Endothelial cell of umbilical vein (primary cell): ENCODE measurements at regions not wholly inside any gene's neighbourhood (a gene's known extent, or its start where the extent isn't known, plus 50 kb on each side); places are given as distances from the start of the nearest gene placed in this dataset.

Source experiments
- BruUV-seq: library from RNA; stranded (reverse); fragments of 400-500 nt; replicated peaks from 2 replicates; lab custom pipeline; 2021; lab: Mats Ljungman, UMichigan
- CTCF ChIA-PET: fragments of 300-600, 350-600 bp; sonication (Branson Sonifier 250); formaldehyde crosslinking; loops from one replicate; lab custom pipeline; 2021; ENCODE audit warnings: antibody characterized with exemption, inconsistent platforms; lab: Charles Lee
- POLR2A ChIA-PET: fragments of 300-600, 350-600 bp; sonication (Branson Sonifier 250); formaldehyde crosslinking; loops from one replicate; lab custom pipeline; 2021; ENCODE audit warnings: antibody characterized with exemption, inconsistent platforms; lab: Charles Lee
- DNase-seq: peaks from one replicate; pipeline ENCODE4 v3.0.0-alpha.2; 2011; ENCODE audit warnings: low read depth, low spot score
- FAIRE-seq: peaks from 2 replicates; lab custom pipeline; 2011; peaks lifted over from hg19 to GRCh38; lab: Jason Lieb, UNC
- H2AFZ ChIP-seq: 2 replicates; pipeline ENCODE4 v1.6.0; 2012; ENCODE audit warnings: low read depth, low read length, control low read depth, inconsistent platforms
- H3K27ac ChIP-seq: 2 replicates; pipeline ENCODE4 v1.5.1; 2011; ENCODE audit warnings: low read depth, mild to moderate bottlenecking, control low read depth, low read length, moderate library complexity; ENCODE audit not compliant: insufficient read depth
- H3K27me3 ChIP-seq, 2 experiments: 2 replicates each; pipeline versions ENCODE4 v1.6.0 to v1.6.1; 2011; ENCODE audit warnings: low read length in 2 of 2, mixed read lengths in 1 of 2; ENCODE audit not compliant: control insufficient read depth in 2 of 2, insufficient read depth in 2 of 2
- H3K36me3 ChIP-seq, 2 experiments: 2 replicates in 1 of 2; 3 replicates in 1 of 2; pipeline ENCODE4 v1.5.1; 2011; ENCODE audit warnings: low read length in 2 of 2, mild to moderate bottlenecking in 1 of 2, moderate library complexity in 1 of 2; ENCODE audit not compliant: control insufficient read depth in 2 of 2, insufficient read depth in 2 of 2; ENCODE audit errors: extremely low read depth in 1 of 2
- H3K4me1 ChIP-seq: 3 replicates; pipeline ENCODE4 v1.5.1; 2011; ENCODE audit warnings: mild to moderate bottlenecking, low read length; ENCODE audit not compliant: control insufficient read depth, insufficient read depth; ENCODE audit errors: extremely low read depth
- H3K4me2 ChIP-seq: 2 replicates; pipeline ENCODE4 v1.6.1; 2011; ENCODE audit warnings: low read length, control low read depth, mixed read lengths; ENCODE audit not compliant: insufficient read depth
- H3K4me3 ChIP-seq, 3 experiments: fragments of 200-600 bp in 1 of 3; sonication (generic), shearing (Covaris generic) in 1 of 3; replicated peaks in 1 of 3; 2 replicates each; pipeline ENCODE4 v1.5.1; 2011 to 2016; ENCODE audit warnings: control low read depth in 3 of 3, low read length in 3 of 3, mild to moderate bottlenecking in 2 of 3, inconsistent platforms in 1 of 3, low read depth in 1 of 3, moderate library complexity in 1 of 3; ENCODE audit not compliant: insufficient read depth in 1 of 3
- H3K79me2 ChIP-seq: 2 replicates; pipeline ENCODE4 v1.6.0; 2012; ENCODE audit warnings: low read length, inconsistent platforms; ENCODE audit not compliant: control insufficient read depth, insufficient read depth
- H3K9ac ChIP-seq: replicated peaks from 2 replicates; pipeline ENCODE3; 2011; ENCODE audit warnings: low read length, control low read depth; ENCODE audit not compliant: insufficient read depth; ENCODE audit errors: extremely low read depth
- H3K9me1 ChIP-seq: replicated peaks from 3 replicates; pipeline ENCODE4 v1.6.0; 2011; ENCODE audit warnings: mild to moderate bottlenecking, low read length; ENCODE audit not compliant: control insufficient read depth, insufficient read depth; ENCODE audit errors: extremely low read depth
- H3K9me3 ChIP-seq: replicated peaks from 2 replicates; pipeline ENCODE4 v1.5.1; 2012; ENCODE audit warnings: low read length, inconsistent platforms; ENCODE audit not compliant: control insufficient read depth, insufficient read depth
- H4K20me1 ChIP-seq: replicated peaks from 2 replicates; pipeline ENCODE3; 2011; ENCODE audit warnings: mild to moderate bottlenecking, low read length; ENCODE audit not compliant: control insufficient read depth, insufficient read depth; ENCODE audit errors: extremely low read depth
- EZH2 ChIP-seq: IDR thresholded peaks from 2 replicates; pipeline ENCODE4 v1.6.1; 2012; ENCODE audit warnings: borderline replicate concordance, low read depth, mild to moderate bottlenecking, moderate library complexity, low read length, inconsistent platforms; ENCODE audit not compliant: severe bottlenecking
- FOS ChIP-seq: IDR thresholded peaks from 2 replicates; pipeline ENCODE4 v1.6.1; 2011; ENCODE audit warnings: mild to moderate bottlenecking, low read length, moderate library complexity, borderline replicate concordance; ENCODE audit not compliant: insufficient read depth
- GATA2 ChIP-seq: IDR thresholded peaks from 2 replicates; pipeline ENCODE4 v1.7.0; 2011; ENCODE audit warnings: low read depth, mild to moderate bottlenecking, moderate library complexity, mixed read lengths, low read length; ENCODE audit not compliant: insufficient read length, insufficient read depth
- JUN ChIP-seq: IDR thresholded peaks from 2 replicates; pipeline ENCODE4 v1.6.1; 2011; ENCODE audit warnings: borderline replicate concordance, low read depth; ENCODE audit not compliant: insufficient read length, insufficient read depth
- MYC ChIP-seq: IDR thresholded peaks from one replicate; pipeline ENCODE4 v1.6.1; 2011; ENCODE audit warnings: mild to moderate bottlenecking, low read depth, low read length
- POLR2A ChIP-seq: IDR thresholded peaks from 2 replicates; pipeline ENCODE4 v1.6.1; 2012; ENCODE audit warnings: low read depth, mild to moderate bottlenecking, control low read depth, low read length
- POLR2AphosphoS5 ChIP-seq: IDR thresholded peaks from 2 replicates; pipeline ENCODE4 v1.6.1; 2012; ENCODE audit warnings: low read depth, mild to moderate bottlenecking, control low read depth, low read length, moderate library complexity; ENCODE audit not compliant: insufficient read depth
- dilution Hi-C: fragments of 300-500 bp; cut with MboI; formaldehyde crosslinking; loops from one replicate; pipeline ENCODE4 v1.15.0; 2019; ENCODE audit warnings: low sequenced_read_pairs; ENCODE audit not compliant: extremely low pct_ligation_motif_present
- intact Hi-C: fragments of 100-400 bp; cut with micrococcal nuclease; formaldehyde crosslinking; loops from one replicate; pipeline ENCODE4 v1.10.0; 2022
- TF ChIP-seq, protein P1 (sequence below): IDR thresholded peaks from 2 replicates; pipeline ENCODE4 v1.6.1; 2011; ENCODE audit not compliant: insufficient read depth, insufficient read length
- TF ChIP-seq, protein P2 (sequence below), 2 donors: IDR thresholded peaks; 1 replicate in 1 of 2; 2 replicates in 1 of 2; pipeline ENCODE4 v1.5.1; 2011; ENCODE audit warnings: low read length in 2 of 2, mild to moderate bottlenecking in 2 of 2, moderate library complexity in 2 of 2, control low read depth in 1 of 2, inconsistent platforms in 1 of 2, low read depth in 1 of 2; ENCODE audit not compliant: insufficient read depth in 1 of 2; ENCODE audit errors: extremely low read depth in 1 of 2

DNA sequence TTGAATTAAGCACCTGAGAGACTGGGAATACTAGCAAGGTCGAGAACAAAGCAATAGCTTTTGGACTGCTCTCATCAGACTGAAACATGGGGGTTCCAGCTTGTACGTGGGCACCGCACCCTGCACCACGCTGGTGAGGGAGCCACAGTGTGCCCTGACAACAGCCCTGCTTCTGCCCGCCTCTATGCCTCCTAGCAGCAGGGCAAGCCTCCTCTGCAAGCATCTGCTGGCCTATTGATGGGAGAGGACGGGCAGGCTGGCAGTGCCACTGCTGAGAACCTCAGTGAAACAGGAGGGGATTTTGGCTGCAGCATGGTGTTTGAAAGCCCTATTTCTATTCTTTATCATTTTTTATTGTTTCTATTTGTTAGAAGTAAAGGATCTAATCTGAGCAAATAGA, 146.1 kb upstream of the OTOS start:
- Histone ChIP-seq H3K36me3 (no peaks in the 10 kb centered on the region), H4K20me1 (no peaks in the 10 kb centered on the region), H2AFZ (no peak overlapping the region), H3K27me3 (no peaks in the 10 kb centered on the region), H3K79me2 (no peaks in the 10 kb centered on the region), H3K9ac (no peak overlapping the region), H3K9me3 (no peaks in the 10 kb centered on the region), H3K4me1 (no peaks in the 10 kb centered on the region), H3K4me3 (no peak overlapping the region), H3K27ac (no peak overlapping the region), H3K4me2 (no peak overlapping the region), H3K9me1 (no peaks in the 10 kb centered on the region)
- intact Hi-C loops (no loop called here), dilution Hi-C loops (no loop called here)
- ChIA-PET POLR2A (no interaction called here), CTCF (interaction anchor here (1.0 kb wide), 1 partner anchor 54 kb away, joined by 3 read pairs; no protein-coding TSS in a partner anchor)
- TF ChIP-seq POLR2A (no peak), EZH2 (no peak), MYC (no peak), FOS (no peak), POLR2AphosphoS5 (no peak), JUN (no peak), GATA2 (no peak)
- TF ChIP-seq, protein P1, sequence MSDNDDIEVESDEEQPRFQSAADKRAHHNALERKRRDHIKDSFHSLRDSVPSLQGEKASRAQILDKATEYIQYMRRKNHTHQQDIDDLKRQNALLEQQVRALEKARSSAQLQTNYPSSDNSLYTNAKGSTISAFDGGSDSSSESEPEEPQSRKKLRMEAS = no peak
- TF ChIP-seq, protein P2, sequence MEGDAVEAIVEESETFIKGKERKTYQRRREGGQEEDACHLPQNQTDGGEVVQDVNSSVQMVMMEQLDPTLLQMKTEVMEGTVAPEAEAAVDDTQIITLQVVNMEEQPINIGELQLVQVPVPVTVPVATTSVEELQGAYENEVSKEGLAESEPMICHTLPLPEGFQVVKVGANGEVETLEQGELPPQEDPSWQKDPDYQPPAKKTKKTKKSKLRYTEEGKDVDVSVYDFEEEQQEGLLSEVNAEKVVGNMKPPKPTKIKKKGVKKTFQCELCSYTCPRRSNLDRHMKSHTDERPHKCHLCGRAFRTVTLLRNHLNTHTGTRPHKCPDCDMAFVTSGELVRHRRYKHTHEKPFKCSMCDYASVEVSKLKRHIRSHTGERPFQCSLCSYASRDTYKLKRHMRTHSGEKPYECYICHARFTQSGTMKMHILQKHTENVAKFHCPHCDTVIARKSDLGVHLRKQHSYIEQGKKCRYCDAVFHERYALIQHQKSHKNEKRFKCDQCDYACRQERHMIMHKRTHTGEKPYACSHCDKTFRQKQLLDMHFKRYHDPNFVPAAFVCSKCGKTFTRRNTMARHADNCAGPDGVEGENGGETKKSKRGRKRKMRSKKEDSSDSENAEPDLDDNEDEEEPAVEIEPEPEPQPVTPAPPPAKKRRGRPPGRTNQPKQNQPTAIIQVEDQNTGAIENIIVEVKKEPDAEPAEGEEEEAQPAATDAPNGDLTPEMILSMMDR (IDR thresholded peaks at IDR 0.05; ENCODE audit: extremely low read depth in 1 of 2, insufficient read depth in 1 of 2, low read depth in 1 of 2, low read length in 2 of 2) = no peak
- no TSS peak for BruUV-seq
- no peak for FAIRE-seq
- DNase-seq = no peak
